Nephron progenitor cell (in vitro differentiated cells): ENCODE measurements at regions not wholly inside any gene's neighbourhood (a gene's known extent, or its start where the extent isn't known, plus 50 kb on each side); places are given as distances from the start of the nearest gene placed in this dataset.
A peak's percentile ranks its signal among the peaks of the same experiment; 100 is the strongest.

Experiments
- DNase-seq: peaks from one replicate; pipeline ENCODE4 v3.0.0; 2021
- H3K27ac Mint-ChIP-seq: 2 replicates; pipeline ENCODE4 v1.8.0; 2021; ENCODE audit warnings: mild to moderate bottlenecking, moderate library complexity, mixed read lengths
- H3K27me3 Mint-ChIP-seq: 2 replicates; pipeline ENCODE4 v1.8.0; 2021; ENCODE audit warnings: mild to moderate bottlenecking, low read depth, mixed read lengths; ENCODE audit not compliant: poor library complexity
- H3K36me3 Mint-ChIP-seq: 2 replicates; pipeline ENCODE4 v1.8.0; 2021; ENCODE audit warnings: low read depth, mixed read lengths
- H3K4me1 Mint-ChIP-seq: 2 replicates; pipeline ENCODE4 v1.8.0; 2021; ENCODE audit warnings: mixed read lengths
- H3K4me3 Mint-ChIP-seq: 2 replicates; pipeline ENCODE4 v1.8.0; 2021; ENCODE audit warnings: mild to moderate bottlenecking, moderate library complexity, mixed read lengths
- H3K9me3 Mint-ChIP-seq: 2 replicates; pipeline ENCODE4 v1.8.0; 2021; ENCODE audit warnings: mild to moderate bottlenecking, moderate library complexity, mixed read lengths
- TF ChIP-seq, protein P1 (sequence below): fragments of 200-600 bp; sonication (generic); IDR thresholded peaks from 2 replicates; pipeline ENCODE4 v1.5.0; 2021; ENCODE audit warnings: antibody characterized with exemption

DNA sequence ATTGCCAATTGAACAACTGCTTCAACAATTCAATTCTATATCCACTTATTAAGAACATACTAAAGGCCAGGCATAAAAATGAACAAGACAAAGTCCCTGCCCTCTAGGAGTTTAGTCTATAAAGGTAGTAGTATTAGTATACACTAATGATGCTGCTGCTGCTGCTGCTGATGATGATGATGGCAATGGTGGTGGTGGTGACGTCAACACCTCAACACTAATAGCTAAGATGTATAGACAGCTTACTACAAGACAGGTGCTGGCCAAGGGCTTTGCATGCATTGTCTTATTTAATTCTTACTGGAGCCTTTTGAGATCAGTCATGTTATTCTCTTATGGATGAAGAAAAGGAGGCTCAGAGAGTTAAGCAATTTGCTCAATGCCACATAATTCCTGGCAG, 164.4 kb upstream of the ASIC2 start:
- Mint-ChIP-seq H3K4me3 (no peak overlapping the region), H3K27me3 (peaks cover 20% of the 10 kb centered on the region), H3K27ac (no peak overlapping the region), H3K4me1 (peaks cover 19% of the 10 kb centered on the region), H3K36me3 (no peaks in the 10 kb centered on the region), H3K9me3 (no peaks in the 10 kb centered on the region)
- TF ChIP-seq, protein P1, sequence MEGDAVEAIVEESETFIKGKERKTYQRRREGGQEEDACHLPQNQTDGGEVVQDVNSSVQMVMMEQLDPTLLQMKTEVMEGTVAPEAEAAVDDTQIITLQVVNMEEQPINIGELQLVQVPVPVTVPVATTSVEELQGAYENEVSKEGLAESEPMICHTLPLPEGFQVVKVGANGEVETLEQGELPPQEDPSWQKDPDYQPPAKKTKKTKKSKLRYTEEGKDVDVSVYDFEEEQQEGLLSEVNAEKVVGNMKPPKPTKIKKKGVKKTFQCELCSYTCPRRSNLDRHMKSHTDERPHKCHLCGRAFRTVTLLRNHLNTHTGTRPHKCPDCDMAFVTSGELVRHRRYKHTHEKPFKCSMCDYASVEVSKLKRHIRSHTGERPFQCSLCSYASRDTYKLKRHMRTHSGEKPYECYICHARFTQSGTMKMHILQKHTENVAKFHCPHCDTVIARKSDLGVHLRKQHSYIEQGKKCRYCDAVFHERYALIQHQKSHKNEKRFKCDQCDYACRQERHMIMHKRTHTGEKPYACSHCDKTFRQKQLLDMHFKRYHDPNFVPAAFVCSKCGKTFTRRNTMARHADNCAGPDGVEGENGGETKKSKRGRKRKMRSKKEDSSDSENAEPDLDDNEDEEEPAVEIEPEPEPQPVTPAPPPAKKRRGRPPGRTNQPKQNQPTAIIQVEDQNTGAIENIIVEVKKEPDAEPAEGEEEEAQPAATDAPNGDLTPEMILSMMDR: no peak
- DNase-seq: no peak

GRCh38 chr17:33459078-33459940, 166.2 kb upstream of the ASIC2 start:
- peaks cover 20% of the 10 kb centered on the region for H3K27me3 Mint-ChIP-seq
- H3K36me3 Mint-ChIP-seq: no peaks in the 10 kb centered on the region
- no peaks in the 10 kb centered on the region for H3K9me3 Mint-ChIP-seq
- TF ChIP-seq, protein P1: no peak
- no peak overlapping the region for H3K4me3 Mint-ChIP-seq
- H3K4me1 Mint-ChIP-seq: peaks cover 16% of the 10 kb centered on the region
- peak; percentile 12 for DNase-seq
- no peak overlapping the region for H3K27ac Mint-ChIP-seq

DNA sequence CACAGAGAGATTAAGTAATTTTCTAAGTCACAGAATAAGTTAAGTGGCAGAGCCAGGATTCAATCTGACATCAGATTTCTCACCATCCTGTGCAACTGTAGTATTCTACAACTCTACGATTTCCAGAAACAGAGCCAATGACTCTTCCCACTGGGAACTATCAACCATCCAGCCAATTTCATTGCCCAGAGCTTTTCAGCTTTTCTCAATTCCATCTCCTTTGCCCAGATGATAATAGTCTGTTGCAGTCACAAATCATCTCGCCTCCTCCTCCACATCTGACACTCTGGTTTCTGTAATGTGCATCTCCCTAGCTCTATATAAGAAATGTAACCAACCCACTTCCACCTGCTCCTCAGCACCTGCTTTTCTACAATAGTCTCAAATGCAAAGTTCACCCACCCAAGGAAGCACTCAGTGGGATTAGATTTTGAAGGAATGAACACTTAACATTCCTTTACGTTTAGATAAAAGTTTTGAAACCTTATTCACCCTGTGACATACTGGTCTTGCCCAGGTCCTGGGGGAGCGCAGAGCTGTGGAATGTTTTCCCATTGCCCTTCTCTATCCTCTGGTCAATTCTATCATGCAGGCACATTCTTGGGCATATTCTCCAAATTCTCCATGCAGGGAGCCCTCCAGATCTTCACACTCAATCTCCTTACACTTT, 167.8 kb upstream of the ASIC2 start:
- H3K9me3 Mint-ChIP-seq: peaks cover 8% of the 10 kb centered on the region
- TF ChIP-seq, protein P1: no peak
- H3K36me3 Mint-ChIP-seq: no peaks in the 10 kb centered on the region
- peaks cover 28% of the 10 kb centered on the region for H3K4me1 Mint-ChIP-seq
- H3K27me3 Mint-ChIP-seq: peaks cover 17% of the 10 kb centered on the region
- DNase-seq: no peak
- H3K27ac Mint-ChIP-seq: no peak overlapping the region
- H3K4me3 Mint-ChIP-seq: no peak overlapping the region

GRCh38 chr17:33463887-33464286, 170.8 kb upstream of the ASIC2 start:
- no peak for DNase-seq
- TF ChIP-seq, protein P1: no peak
- Mint-ChIP-seq H3K9me3 (peaks cover 20% of the 10 kb centered on the region), H3K4me3 (no peak overlapping the region), H3K36me3 (no peaks in the 10 kb centered on the region), H3K27ac (peak overlapping the region; percentile 19), H3K27me3 (peaks cover 9% of the 10 kb centered on the region), H3K4me1 (peaks cover 32% of the 10 kb centered on the region)

DNA sequence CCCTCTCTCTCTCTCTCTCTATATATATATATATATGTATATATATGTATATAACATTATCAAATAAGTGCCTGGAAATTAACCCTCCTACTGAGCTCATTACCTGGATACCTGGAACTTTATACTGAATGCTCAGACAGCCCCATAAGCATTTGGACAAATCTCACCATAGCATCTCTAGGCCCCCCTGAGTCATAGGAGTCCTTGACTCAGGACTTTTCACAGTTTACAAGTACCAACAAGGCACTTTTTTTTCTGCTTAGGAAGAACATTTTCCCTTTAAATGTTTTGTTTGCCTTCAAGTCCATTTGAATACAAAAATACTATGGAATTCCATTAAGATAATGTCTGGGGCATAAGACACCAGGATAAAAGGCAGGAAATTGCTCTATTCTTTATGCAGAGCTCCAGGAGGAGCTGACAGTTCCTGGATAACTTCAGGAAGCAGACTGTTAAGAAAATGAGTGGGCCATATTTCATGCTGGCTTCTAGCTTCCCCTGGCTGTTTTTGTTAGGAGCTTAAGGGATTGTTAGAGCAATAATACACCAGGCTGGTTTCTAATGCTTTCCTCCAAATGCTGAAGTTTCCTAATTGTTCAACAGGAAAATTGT, 171.7 kb upstream of the ASIC2 start:
- Mint-ChIP-seq H3K27ac (peak overlapping the region; percentile 78), H3K9me3 (peaks cover 20% of the 10 kb centered on the region), H3K4me3 (no peak overlapping the region), H3K4me1 (peaks cover 33% of the 10 kb centered on the region), H3K36me3 (no peaks in the 10 kb centered on the region), H3K27me3 (peaks cover 15% of the 10 kb centered on the region)
- TF ChIP-seq, protein P1: no peak
- DNase-seq: no peak
